Osteocyte (in vitro differentiated cells): ENCODE measurements at regions not wholly inside any gene's neighbourhood (a gene's known extent, or its start where the extent isn't known, plus 50 kb on each side); places are given as distances from the start of the nearest gene placed in this dataset.
A peak's percentile ranks its signal among the peaks of the same experiment; 100 is the strongest.

Experiments
- DNase-seq: peaks from one replicate; pipeline ENCODE4 v3.0.0; 2021; ENCODE audit warnings: mixed read lengths; ENCODE audit not compliant: unreplicated experiment; ENCODE audit errors: extremely low spot score
- H3K27ac Mint-ChIP-seq: one replicate; pipeline ENCODE4 v1.8.0; 2021; ENCODE audit warnings: mild to moderate bottlenecking, mixed read lengths; ENCODE audit not compliant: unreplicated experiment
- H3K27me3 Mint-ChIP-seq: one replicate; pipeline ENCODE4 v1.8.0; 2021; ENCODE audit warnings: mixed read lengths; ENCODE audit not compliant: unreplicated experiment
- H3K36me3 Mint-ChIP-seq: one replicate; pipeline ENCODE4 v1.8.0; 2021; ENCODE audit warnings: mixed read lengths; ENCODE audit not compliant: unreplicated experiment
- H3K4me1 Mint-ChIP-seq: one replicate; pipeline ENCODE4 v1.8.0; 2021; ENCODE audit warnings: mixed read lengths; ENCODE audit not compliant: unreplicated experiment
- H3K4me3 Mint-ChIP-seq: one replicate; pipeline ENCODE4 v1.8.0; 2021; ENCODE audit warnings: mild to moderate bottlenecking, moderate library complexity, mixed read lengths; ENCODE audit not compliant: unreplicated experiment
- H3K9me3 Mint-ChIP-seq: one replicate; pipeline ENCODE4 v1.8.0; 2021; ENCODE audit warnings: mixed read lengths; ENCODE audit not compliant: unreplicated experiment
- TF ChIP-seq, protein P1 (sequence below): fragments of 200-600 bp; sonication (generic); IDR thresholded peaks from 2 replicates; pipeline ENCODE4 v1.5.0; 2021; ENCODE audit warnings: antibody characterized with exemption, mild to moderate bottlenecking, moderate library complexity

DNA sequence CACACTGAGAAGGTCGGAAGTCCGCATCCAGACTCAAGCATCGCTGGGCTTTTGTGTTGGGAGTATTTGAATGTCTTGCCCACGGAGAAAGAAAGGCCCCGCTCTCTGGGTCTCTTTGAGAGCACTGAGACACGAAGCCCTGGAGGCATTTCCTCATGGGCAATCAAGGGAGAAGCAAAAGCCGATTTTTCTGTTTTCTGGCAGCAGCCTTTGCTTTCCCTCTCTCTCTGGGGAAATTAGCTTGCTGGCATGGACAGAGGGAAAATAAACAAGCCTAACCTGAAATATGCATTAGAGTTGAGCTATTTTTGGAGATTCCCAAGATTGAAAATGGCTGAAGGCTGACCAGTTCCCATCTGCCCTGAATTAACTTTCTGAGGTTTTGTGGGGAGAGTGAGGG, 238.7 kb downstream of the HAPSTR1 start:
- no peak overlapping the region for H3K27ac Mint-ChIP-seq
- TF ChIP-seq, protein P1, sequence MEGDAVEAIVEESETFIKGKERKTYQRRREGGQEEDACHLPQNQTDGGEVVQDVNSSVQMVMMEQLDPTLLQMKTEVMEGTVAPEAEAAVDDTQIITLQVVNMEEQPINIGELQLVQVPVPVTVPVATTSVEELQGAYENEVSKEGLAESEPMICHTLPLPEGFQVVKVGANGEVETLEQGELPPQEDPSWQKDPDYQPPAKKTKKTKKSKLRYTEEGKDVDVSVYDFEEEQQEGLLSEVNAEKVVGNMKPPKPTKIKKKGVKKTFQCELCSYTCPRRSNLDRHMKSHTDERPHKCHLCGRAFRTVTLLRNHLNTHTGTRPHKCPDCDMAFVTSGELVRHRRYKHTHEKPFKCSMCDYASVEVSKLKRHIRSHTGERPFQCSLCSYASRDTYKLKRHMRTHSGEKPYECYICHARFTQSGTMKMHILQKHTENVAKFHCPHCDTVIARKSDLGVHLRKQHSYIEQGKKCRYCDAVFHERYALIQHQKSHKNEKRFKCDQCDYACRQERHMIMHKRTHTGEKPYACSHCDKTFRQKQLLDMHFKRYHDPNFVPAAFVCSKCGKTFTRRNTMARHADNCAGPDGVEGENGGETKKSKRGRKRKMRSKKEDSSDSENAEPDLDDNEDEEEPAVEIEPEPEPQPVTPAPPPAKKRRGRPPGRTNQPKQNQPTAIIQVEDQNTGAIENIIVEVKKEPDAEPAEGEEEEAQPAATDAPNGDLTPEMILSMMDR: no peak
- no peaks in the 10 kb centered on the region for H3K9me3 Mint-ChIP-seq
- DNase-seq: no peak
- H3K4me1 Mint-ChIP-seq: no peaks in the 10 kb centered on the region
- H3K36me3 Mint-ChIP-seq: no peaks in the 10 kb centered on the region
- no peaks in the 10 kb centered on the region for H3K27me3 Mint-ChIP-seq
- no peak overlapping the region for H3K4me3 Mint-ChIP-seq

DNA sequence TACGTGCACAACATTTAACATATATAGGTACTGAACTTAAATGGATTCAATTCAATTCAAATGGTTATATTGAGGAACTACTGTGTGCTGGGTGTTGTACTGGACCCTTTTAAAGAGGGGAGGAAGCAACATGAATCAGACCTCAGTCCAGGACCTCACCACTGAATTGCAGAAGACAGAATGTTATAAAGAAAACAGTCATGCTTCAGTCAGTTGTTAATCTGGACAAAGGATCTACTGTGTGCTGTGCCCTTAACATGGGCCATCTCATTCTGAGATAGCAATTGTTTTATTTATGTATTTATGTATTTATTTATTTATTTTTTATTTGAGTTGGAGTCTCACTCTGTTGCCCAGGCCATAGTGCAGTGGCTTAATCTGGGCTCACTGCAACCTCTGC, 240.1 kb downstream of the HAPSTR1 start:
- no peak overlapping the region for H3K4me3 Mint-ChIP-seq
- no peak overlapping the region for H3K27ac Mint-ChIP-seq
- H3K9me3 Mint-ChIP-seq: no peaks in the 10 kb centered on the region
- no peaks in the 10 kb centered on the region for H3K36me3 Mint-ChIP-seq
- no peak for DNase-seq
- TF ChIP-seq, protein P1: no peak
- H3K4me1 Mint-ChIP-seq: no peaks in the 10 kb centered on the region
- H3K27me3 Mint-ChIP-seq: no peaks in the 10 kb centered on the region

DNA sequence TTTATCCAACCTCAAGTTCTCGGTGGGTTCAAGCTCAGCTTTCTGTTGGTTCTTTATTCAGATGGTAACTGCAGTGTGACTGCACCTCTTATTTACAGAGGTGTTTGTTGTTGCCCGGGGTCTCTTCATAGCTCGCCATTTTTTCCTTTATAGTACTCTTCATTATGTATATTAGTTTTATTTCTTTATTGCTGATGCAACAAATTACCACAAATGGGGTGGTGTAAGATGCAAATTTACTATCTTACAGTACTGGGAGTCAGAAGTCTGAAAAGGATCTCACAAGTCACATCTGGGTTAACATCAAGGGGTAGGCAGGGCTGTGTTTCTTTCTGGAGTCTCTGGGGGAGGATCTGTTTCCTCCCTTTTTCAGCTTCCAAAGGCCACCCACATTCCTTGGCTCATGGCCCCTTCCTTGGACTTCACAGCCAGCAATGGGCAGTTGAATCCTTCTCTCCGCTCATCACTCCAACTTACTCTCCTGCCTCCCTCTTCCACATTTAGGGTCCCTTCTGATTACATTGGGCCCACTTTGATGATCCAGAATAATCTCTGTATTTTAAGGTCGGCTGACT, 241.2 kb downstream of the HAPSTR1 start:
- TF ChIP-seq, protein P1: no peak
- H3K4me1 Mint-ChIP-seq: no peaks in the 10 kb centered on the region
- no peaks in the 10 kb centered on the region for H3K27me3 Mint-ChIP-seq
- H3K36me3 Mint-ChIP-seq: no peaks in the 10 kb centered on the region
- H3K4me3 Mint-ChIP-seq: no peak overlapping the region
- H3K9me3 Mint-ChIP-seq: no peaks in the 10 kb centered on the region
- H3K27ac Mint-ChIP-seq: no peak overlapping the region
- DNase-seq: no peak

DNA sequence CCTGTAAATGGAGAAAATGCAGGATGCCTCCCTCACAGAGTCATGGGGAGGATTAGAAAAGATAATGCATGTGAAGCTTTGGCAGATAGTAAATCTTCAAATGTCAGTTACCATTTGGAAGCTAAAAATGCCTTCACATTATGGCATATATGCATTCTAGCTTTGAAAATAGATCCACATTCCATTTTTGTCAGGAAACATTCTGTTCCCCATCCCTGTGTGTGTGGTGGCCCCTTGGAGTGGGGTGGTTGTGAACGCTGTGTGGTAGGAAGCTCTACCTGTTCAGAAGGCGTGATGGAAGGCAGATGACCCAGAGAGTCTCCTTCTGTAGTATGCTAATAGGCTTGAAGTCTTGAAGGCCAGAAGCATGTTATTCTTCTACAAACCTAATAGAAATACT, 242.0 kb downstream of the HAPSTR1 start:
- H3K27me3 Mint-ChIP-seq: no peaks in the 10 kb centered on the region
- TF ChIP-seq, protein P1: no peak
- no peaks in the 10 kb centered on the region for H3K4me1 Mint-ChIP-seq
- no peak overlapping the region for H3K27ac Mint-ChIP-seq
- peak; percentile 54 for DNase-seq
- H3K9me3 Mint-ChIP-seq: no peaks in the 10 kb centered on the region
- no peaks in the 10 kb centered on the region for H3K36me3 Mint-ChIP-seq
- H3K4me3 Mint-ChIP-seq: no peak overlapping the region

DNA sequence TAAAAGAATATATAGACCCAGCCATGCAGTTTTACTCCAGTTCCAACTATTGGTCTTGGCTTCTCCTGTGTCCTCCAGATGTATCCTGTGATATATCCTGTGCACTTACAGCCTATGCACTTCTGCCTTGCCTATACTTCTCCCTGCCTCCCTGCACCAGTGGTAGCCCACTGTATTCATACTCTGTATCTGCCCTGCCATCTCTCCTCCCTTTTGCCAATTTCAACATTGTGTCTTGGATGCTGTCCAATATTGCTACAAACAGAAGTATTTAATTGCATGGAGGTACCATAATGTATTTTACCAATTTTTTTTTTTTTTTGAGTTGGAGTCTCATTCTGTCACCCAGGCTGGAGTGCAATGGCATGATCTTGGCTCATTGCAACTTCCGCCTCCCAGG, 242.7 kb downstream of the HAPSTR1 start:
- no peaks in the 10 kb centered on the region for H3K9me3 Mint-ChIP-seq
- H3K36me3 Mint-ChIP-seq: no peaks in the 10 kb centered on the region
- H3K4me1 Mint-ChIP-seq: no peaks in the 10 kb centered on the region
- no peak overlapping the region for H3K27ac Mint-ChIP-seq
- H3K4me3 Mint-ChIP-seq: no peak overlapping the region
- TF ChIP-seq, protein P1: no peak
- no peaks in the 10 kb centered on the region for H3K27me3 Mint-ChIP-seq
- DNase-seq: peak; percentile 27
